MG63 (cell line): ENCODE measurements at regions not wholly inside any gene's neighbourhood (a gene's known extent, or its start where the extent isn't known, plus 50 kb on each side); places are given as distances from the start of the nearest gene placed in this dataset.
"Not testable (repeated sequence)": the region's sequence is repeated elsewhere in the genome, so short reads cannot be mapped to it uniquely, and the experiment has no call there.

Experiments
- DNase-seq: peaks from one replicate; pipeline ENCODE4 v3.0.0-alpha.2; 2020
- H3K27me3 ChIP-seq: fragments of 250-450 bp; sonication (Bioruptor Pico); 2 replicates; pipeline ENCODE4 v1.5.1; 2020; ENCODE audit warnings: mild to moderate bottlenecking, moderate library complexity
- H3K36me3 ChIP-seq: fragments of 250-450 bp; sonication (Bioruptor Pico); 2 replicates; pipeline ENCODE4 v1.5.1; 2020; ENCODE audit warnings: mild to moderate bottlenecking, moderate library complexity
- H3K4me3 ChIP-seq: fragments of 250-450 bp; sonication (Bioruptor Pico); 2 replicates; pipeline ENCODE4 v1.5.1; 2020; ENCODE audit warnings: mild to moderate bottlenecking, moderate library complexity
- H3K9me3 ChIP-seq: fragments of 250-450 bp; sonication (Bioruptor Pico); 2 replicates; pipeline ENCODE4 v1.5.1; 2020; ENCODE audit warnings: mild to moderate bottlenecking, moderate library complexity

- peak; percentile 1 for DNase-seq
- Histone ChIP-seq H3K27me3 (no peaks in the 10 kb centered on the region), H3K4me3 (no peak overlapping the region), H3K36me3 (no peaks in the 10 kb centered on the region), H3K9me3 (no peaks in the 10 kb centered on the region)
Observed at GRCh38 chr10:64103750-64104470, 582.7 kb downstream of the REEP3 start.

- Histone ChIP-seq H3K4me3 (no peak overlapping the region), H3K27me3 (no peaks in the 10 kb centered on the region), H3K9me3 (no peaks in the 10 kb centered on the region), H3K36me3 (no peaks in the 10 kb centered on the region)
- DNase-seq: no peak
Observed at GRCh38 chr10:64109926-64110495, 588.8 kb downstream of the REEP3 start.

- H3K36me3 ChIP-seq: no peaks in the 10 kb centered on the region
- peak overlapping the region; percentile 16; the same call in 1 of the 2 replicates for H3K4me3 ChIP-seq
- DNase-seq: no peak
- H3K27me3 ChIP-seq: no peaks in the 10 kb centered on the region
- no peaks in the 10 kb centered on the region for H3K9me3 ChIP-seq
Observed at GRCh38 chr10:64112701-64113355, 591.6 kb downstream of the REEP3 start.

- Histone ChIP-seq H3K4me3 (no peak overlapping the region), H3K9me3 (no peaks in the 10 kb centered on the region), H3K36me3 (no peaks in the 10 kb centered on the region), H3K27me3 (no peaks in the 10 kb centered on the region)
- no peak for DNase-seq
Observed at GRCh38 chr10:64113375-64113774, 592.2 kb downstream of the REEP3 start.

- no peaks in the 10 kb centered on the region for H3K36me3 ChIP-seq
- no peaks in the 10 kb centered on the region for H3K27me3 ChIP-seq
- DNase-seq: no peak
- no peaks in the 10 kb centered on the region for H3K9me3 ChIP-seq
- no peak overlapping the region for H3K4me3 ChIP-seq
Observed at GRCh38 chr10:64113792-64114191, 592.6 kb downstream of the REEP3 start.

GRCh38 chr10:64115471-64115870 is 594.3 kb downstream of the REEP3 start:
- H3K36me3 ChIP-seq: no peaks in the 10 kb centered on the region
- DNase-seq: no peak
- no peaks in the 10 kb centered on the region for H3K27me3 ChIP-seq
- H3K9me3 ChIP-seq: no peaks in the 10 kb centered on the region
- H3K4me3 ChIP-seq: no peak overlapping the region

- DNase-seq: no peak
- Histone ChIP-seq H3K36me3 (no peaks in the 10 kb centered on the region), H3K27me3 (no peaks in the 10 kb centered on the region), H3K9me3 (no peaks in the 10 kb centered on the region), H3K4me3 (no peak overlapping the region)
Observed at GRCh38 chr10:64115908-64116643, 594.9 kb downstream of the REEP3 start.

GRCh38 chr10:64116707-64117106 is 595.5 kb downstream of the REEP3 start:
- no peaks in the 10 kb centered on the region for H3K36me3 ChIP-seq
- no peaks in the 10 kb centered on the region for H3K9me3 ChIP-seq
- H3K4me3 ChIP-seq: no peak overlapping the region
- no peak for DNase-seq
- H3K27me3 ChIP-seq: no peaks in the 10 kb centered on the region

- H3K9me3 ChIP-seq: no peaks in the 10 kb centered on the region
- H3K36me3 ChIP-seq: no peaks in the 10 kb centered on the region
Observed at GRCh38 chr10:64118736-64119135, 597.5 kb downstream of the REEP3 start.

GRCh38 chr10:64120301-64120980 is 599.2 kb downstream of the REEP3 start:
- not testable (repeated sequence) for DNase-seq, H3K9me3 ChIP-seq, H3K36me3 ChIP-seq, H3K27me3 ChIP-seq, H3K4me3 ChIP-seq

More at GRCh38 chr10:64118736-64119135, 597.5 kb downstream of the REEP3 start:
- no peaks in the 10 kb centered on the region for H3K27me3 ChIP-seq
- no peak overlapping the region for H3K4me3 ChIP-seq
- no peak for DNase-seq

GRCh38 chr10:64130152-64130551 is 609.0 kb downstream of the REEP3 start:
- no peak for DNase-seq

GRCh38 chr10:64134676-64135075 is 613.5 kb downstream of the REEP3 start:
- Histone ChIP-seq H3K4me3 (no peak overlapping the region), H3K36me3 (no peaks in the 10 kb centered on the region), H3K9me3 (no peaks in the 10 kb centered on the region), H3K27me3 (no peaks in the 10 kb centered on the region; the same call in none of the 2 replicates)
- DNase-seq: no peak

More at GRCh38 chr10:64130152-64130551, 609.0 kb downstream of the REEP3 start:
- no peaks in the 10 kb centered on the region for H3K36me3 ChIP-seq
- H3K9me3 ChIP-seq: no peaks in the 10 kb centered on the region
- no peak overlapping the region for H3K4me3 ChIP-seq
- H3K27me3 ChIP-seq: no peaks in the 10 kb centered on the region; the same call in 1 of the 2 replicates

GRCh38 chr10:64142395-64142794 is 621.2 kb downstream of the REEP3 start:
- H3K9me3 ChIP-seq: no peaks in the 10 kb centered on the region
- no peaks in the 10 kb centered on the region for H3K36me3 ChIP-seq
- DNase-seq: no peak
- H3K4me3 ChIP-seq: no peak overlapping the region
- H3K27me3 ChIP-seq: no peaks in the 10 kb centered on the region

GRCh38 chr10:64148607-64149006 is 627.4 kb downstream of the REEP3 start:
- Histone ChIP-seq H3K27me3 (no peaks in the 10 kb centered on the region), H3K36me3 (no peaks in the 10 kb centered on the region), H3K9me3 (no peaks in the 10 kb centered on the region), H3K4me3 (no peak overlapping the region)
- no peak for DNase-seq

GRCh38 chr10:64156166-64156565 is 635.0 kb downstream of the REEP3 start:
- Histone ChIP-seq H3K27me3 (no peaks in the 10 kb centered on the region; the same call in 1 of the 2 replicates), H3K36me3 (no peaks in the 10 kb centered on the region), H3K4me3 (no peak overlapping the region), H3K9me3 (no peaks in the 10 kb centered on the region)
- DNase-seq: no peak

- no peaks in the 10 kb centered on the region for H3K36me3 ChIP-seq
- H3K9me3 ChIP-seq: no peaks in the 10 kb centered on the region
- H3K27me3 ChIP-seq: no peaks in the 10 kb centered on the region; the same call in 1 of the 2 replicates
- H3K4me3 ChIP-seq: no peak overlapping the region
- DNase-seq: no peak
Observed at GRCh38 chr10:64158551-64158950, 637.4 kb downstream of the REEP3 start.
